AG04449 (cell line): ENCODE measurements at regions not wholly inside any gene's neighbourhood (a gene's known extent, or its start where the extent isn't known, plus 50 kb on each side); places are given as distances from the start of the nearest gene placed in this dataset.

ENCODE experiments used
- CTCF ChIA-PET: fragments of 350-600 bp; formaldehyde crosslinking; extraction: SDS; loops from one replicate; lab custom pipeline; 2021; ENCODE audit warnings: antibody characterized with exemption; lab: Yijun Ruan, JAX
- POLR2A ChIA-PET: fragments of 400-600, 350-600 bp; formaldehyde crosslinking; extraction: SDS; loops from one replicate; lab custom pipeline; 2020; ENCODE audit warnings: antibody characterized with exemption, inconsistent platforms; lab: Yijun Ruan, JAX
- DNase-seq: peaks from one replicate; pipeline ENCODE4 v3.0.0-alpha.2; 2010; ENCODE audit warnings: low read depth, low spot score
- H3K4me3 ChIP-seq: 2 replicates; pipeline ENCODE4 v1.5.1; 2011; ENCODE audit warnings: low read depth, mild to moderate bottlenecking, control low read depth, low read length
- CTCF ChIP-seq: IDR thresholded peaks from one replicate; pipeline ENCODE4 v1.5.1; 2011; ENCODE audit warnings: mild to moderate bottlenecking, moderate library complexity, low read length, control low read depth, inconsistent platforms; ENCODE audit not compliant: insufficient read depth; ENCODE audit errors: missing control alignments

GRCh38 chr2:64831134-64831976 lies 157.8 kb upstream of the SLC1A4 start:
- ChIA-PET CTCF (interaction anchor here (0.6 to 3.3 kb wide), 22 partner anchors 8 to 244 kb away, joined by 3 to 28 read pairs (median 4); no protein-coding TSS in a partner anchor), POLR2A (interaction anchor here (0.7 kb wide), 1 partner anchor 52 kb away, joined by 4 read pairs; no protein-coding TSS in a partner anchor)
- peak; percentile 77 for TF ChIP-seq CTCF
- H3K4me3 ChIP-seq, result no peak overlapping the region
- DNase-seq, result peak; percentile 65

DNA sequence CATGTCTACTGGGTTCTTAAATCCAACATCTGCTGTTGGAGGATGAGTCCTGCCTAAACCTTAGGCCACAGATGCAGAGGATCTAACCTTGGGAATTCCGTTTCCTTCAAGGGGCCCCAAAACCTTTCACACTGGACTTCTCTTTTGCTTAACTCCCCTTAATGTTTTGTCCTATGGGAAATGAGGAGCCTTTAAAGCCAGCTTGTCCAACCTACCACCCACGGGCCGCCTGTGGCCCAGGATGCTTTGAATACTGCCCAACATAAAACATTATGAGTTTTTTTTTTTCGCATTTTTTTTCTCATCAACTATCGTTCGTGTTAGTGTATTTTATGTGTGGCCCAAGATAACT lies 157.2 kb upstream of the SLC1A4 start:
- POLR2A ChIA-PET, result interaction anchor here (0.6 kb wide), 1 partner anchor 723 kb away, joined by 3 read pairs; no protein-coding TSS in a partner anchor
- no peak overlapping the region for H3K4me3 ChIP-seq
- DNase-seq, result no peak
- CTCF ChIA-PET, result interaction anchor here (0.6 to 3.3 kb wide), 20 partner anchors 8 to 245 kb away, joined by 3 to 28 read pairs (median 4); no protein-coding TSS in a partner anchor
- no peak for TF ChIP-seq CTCF

DNA sequence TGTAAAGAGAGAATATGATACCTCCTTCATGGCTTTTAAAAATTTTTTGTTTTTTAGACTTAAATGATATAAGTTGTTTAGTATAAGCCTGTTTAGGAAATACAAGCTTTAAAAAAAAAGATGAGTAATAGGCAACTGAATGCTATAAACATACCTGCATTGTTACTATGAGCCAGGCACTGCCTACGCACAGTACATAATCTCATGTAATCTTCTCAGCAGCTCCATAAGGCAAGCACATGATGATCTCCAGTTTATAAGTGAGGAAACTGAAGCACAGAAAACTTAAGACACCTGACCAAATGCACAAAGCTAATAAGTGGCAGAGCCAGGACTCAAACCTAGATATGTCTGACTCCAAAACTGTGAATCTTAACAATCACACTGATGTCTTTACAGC lies 156.3 kb upstream of the SLC1A4 start:
- no peak for TF ChIP-seq CTCF
- ChIA-PET POLR2A (interaction anchor here (1.1 kb wide), 1 partner anchor 179 kb away, joined by 5 read pairs; the partner anchor contains the start of gene SERTAD2), CTCF (interaction anchor here (1.0 to 3.3 kb wide), 11 partner anchors 9 to 246 kb away, joined by 3 to 28 read pairs (median 4); no protein-coding TSS in a partner anchor)
- no peak for DNase-seq
- no peak overlapping the region for H3K4me3 ChIP-seq

DNA sequence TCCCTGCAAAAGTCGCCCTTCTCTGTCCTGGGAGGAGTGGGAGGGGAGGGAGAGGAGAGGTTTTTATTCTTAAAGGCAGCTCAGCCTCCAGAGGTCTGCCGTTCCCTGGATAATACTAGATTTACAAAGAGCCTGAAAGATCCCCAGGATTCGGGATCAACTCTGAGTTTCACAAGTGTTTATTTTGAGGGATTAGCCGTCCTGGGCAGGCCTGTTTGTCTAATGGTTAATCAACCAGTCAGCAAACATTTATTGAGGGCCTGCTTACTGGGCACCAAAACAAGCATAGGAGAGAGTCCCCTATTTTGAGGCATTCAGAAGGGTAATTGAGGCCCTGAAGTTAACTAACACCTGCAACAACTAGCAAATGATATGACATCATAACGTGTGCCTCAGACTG lies 152.6 kb upstream of the SLC1A4 start:
- ChIA-PET CTCF (interaction anchor here (1.3 kb wide), 1 partner anchor 23 kb away, joined by 3 read pairs; no protein-coding TSS in a partner anchor), POLR2A (interaction anchor here (0.9 to 4.1 kb wide), 3 partner anchors 23 to 183 kb away, joined by 3 to 18 read pairs (median 15); no protein-coding TSS in a partner anchor)
- no peak overlapping the region for H3K4me3 ChIP-seq

DNA sequence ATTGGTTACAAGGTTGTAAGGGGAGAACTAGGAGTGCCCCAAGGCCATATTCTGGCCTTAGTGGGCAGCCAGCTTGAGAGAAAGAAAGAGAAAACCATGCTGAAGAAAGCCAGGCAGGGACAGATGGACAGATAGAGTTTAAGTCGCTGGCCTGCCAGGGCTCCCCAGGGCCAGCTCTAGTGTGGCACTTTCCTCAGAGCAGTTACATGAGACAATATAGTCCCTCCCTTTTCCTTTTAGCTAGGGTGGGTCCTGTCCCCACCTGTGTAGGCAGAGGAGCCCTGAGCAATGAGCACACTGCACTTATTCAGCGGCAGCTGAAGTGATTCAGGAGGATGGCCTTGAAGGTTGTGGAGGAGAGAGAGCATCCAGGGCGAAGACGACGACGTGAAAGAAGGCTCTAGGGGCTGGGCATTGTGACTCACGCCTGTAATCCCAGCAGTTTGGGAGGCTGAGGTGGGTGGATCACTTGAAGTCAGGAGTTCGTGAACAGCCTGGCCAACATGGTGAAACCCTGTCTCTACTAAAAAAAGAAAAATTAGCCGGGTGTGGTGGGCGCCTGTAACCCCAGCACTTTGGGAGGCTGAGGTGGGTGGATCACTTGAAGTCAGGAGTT lies 152.0 kb upstream of the SLC1A4 start:
- CTCF ChIA-PET, result interaction anchor here (1.0 to 3.1 kb wide), 3 partner anchors 8 to 30 kb away, joined by 3 to 10 read pairs (median 4); no protein-coding TSS in a partner anchor
- no peak overlapping the region for H3K4me3 ChIP-seq
- no peak for TF ChIP-seq CTCF
- no peak for DNase-seq
- POLR2A ChIA-PET, result interaction anchor here (0.6 to 4.1 kb wide), 6 partner anchors 22 to 1730 kb away, joined by 3 to 18 read pairs (median 3); no protein-coding TSS in a partner anchor

More for the DNA sequence above, 152.6 kb upstream of the SLC1A4 start:
- no peak for TF ChIP-seq CTCF
- DNase-seq, result no peak
